ENCODE measurements at regions not wholly inside any gene's neighbourhood (a gene's known extent, or its start where the extent isn't known, plus 50 kb on each side); places are given as distances from the start of the nearest gene placed in this dataset.

GRCh38 chr6:166772518-166772917, 145.5 kb upstream of the RPS6KA2 start:
- ATAC-seq: no peak

- no peak for ATAC-seq
Measured at GRCh38 chr6:166771701-166772100, 144.7 kb upstream of the RPS6KA2 start.

- no peak for ATAC-seq
Measured at GRCh38 chr6:166770216-166771116, 143.4 kb upstream of the RPS6KA2 start.

GRCh38 chr6:166769648-166770047, 142.6 kb upstream of the RPS6KA2 start:
- no peak for ATAC-seq

- ATAC-seq: no peak
Measured at GRCh38 chr6:166768761-166769160, 141.7 kb upstream of the RPS6KA2 start.

GRCh38 chr6:166767230-166767629, 140.2 kb upstream of the RPS6KA2 start:
- ATAC-seq: no peak

- ATAC-seq: no peak
Measured at GRCh38 chr6:166766769-166767168, 139.7 kb upstream of the RPS6KA2 start.

- ATAC-seq: no peak
Measured at GRCh38 chr6:166765234-166765541, 138.1 kb upstream of the RPS6KA2 start.

GRCh38 chr6:166764473-166765233, 137.6 kb upstream of the RPS6KA2 start:
- no peak for ATAC-seq

DNA sequence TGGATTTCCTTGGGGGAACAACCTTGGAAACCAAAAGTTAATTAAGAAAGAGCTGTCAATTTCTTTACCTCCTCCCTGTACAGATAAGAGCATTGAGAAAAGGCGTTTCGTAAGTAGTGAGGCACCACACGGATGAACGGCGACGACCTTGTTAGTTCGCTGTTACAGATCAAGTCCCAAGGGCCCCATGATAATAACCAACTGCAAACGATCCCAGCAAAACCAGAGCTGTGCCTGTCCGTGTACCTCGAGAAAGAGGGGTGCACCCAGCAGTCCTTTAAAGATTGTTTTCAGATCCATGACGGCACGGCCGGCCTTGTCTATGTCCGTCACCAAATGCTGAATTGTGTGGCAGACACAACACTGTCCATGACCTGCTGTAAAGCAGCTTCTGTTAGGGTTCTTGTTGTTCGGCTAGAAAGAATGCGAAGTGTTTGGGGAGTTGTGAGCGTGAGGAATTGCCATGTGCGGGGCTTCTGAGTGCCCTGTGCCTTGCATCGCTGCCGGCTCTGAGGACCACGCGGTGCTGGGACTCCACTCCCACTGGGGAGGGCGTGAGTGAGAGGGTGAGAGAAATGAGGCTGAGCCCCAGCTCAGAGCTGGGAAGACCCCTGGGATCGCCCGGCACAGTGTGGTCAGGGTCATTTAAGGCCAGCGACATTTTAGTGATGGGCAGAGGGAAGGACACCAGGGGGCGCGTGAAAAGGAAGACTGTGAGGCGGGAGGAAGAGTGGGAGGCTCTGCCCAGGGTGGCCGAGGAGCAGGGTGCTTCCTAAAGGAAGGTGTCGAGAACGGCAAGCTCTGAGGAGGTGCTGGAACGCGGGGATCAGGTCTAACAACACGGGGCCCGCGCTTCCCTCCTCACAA, 136.8 kb upstream of the RPS6KA2 start:
- no peak for ATAC-seq

DNA sequence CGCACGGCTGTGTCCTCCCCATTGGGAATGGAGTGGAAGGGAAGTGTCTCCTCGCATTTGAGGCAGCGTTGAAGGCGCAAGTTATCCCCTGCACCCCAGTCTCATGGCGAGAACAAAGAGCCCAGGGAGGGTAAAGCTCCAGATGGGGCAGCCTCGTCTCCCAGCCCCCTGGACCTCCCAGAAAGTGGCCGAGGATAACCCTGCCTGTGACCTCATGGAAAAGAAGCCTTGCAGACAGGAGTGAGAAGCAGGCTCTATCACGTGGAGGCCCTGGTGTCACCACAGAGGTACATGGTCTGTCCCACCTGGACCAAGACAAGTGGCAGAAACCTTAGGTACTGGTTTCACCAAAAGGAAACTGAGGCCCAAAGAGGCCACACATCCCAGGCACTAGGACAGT, 134.8 kb upstream of the RPS6KA2 start:
- ATAC-seq: no peak

DNA sequence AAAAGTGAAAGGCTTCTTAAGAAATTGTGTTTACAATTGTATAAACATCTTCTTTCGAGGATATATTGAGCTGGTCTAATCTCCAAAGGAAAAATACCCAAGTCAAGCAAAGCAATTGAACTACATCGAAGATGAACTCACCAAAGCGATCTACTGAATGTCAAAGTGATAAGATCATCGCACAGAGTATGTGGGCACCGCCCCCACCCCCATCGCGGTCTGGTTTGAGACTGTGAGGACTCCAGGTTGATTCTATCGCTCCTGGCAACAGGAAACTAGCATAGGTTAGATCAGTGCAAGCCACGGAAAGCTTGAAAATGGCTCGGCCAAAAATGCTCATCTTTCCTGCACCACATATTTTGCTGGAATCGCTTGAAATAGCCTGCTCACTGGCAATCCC, 133.2 kb upstream of the RPS6KA2 start:
- ATAC-seq: no peak

DNA sequence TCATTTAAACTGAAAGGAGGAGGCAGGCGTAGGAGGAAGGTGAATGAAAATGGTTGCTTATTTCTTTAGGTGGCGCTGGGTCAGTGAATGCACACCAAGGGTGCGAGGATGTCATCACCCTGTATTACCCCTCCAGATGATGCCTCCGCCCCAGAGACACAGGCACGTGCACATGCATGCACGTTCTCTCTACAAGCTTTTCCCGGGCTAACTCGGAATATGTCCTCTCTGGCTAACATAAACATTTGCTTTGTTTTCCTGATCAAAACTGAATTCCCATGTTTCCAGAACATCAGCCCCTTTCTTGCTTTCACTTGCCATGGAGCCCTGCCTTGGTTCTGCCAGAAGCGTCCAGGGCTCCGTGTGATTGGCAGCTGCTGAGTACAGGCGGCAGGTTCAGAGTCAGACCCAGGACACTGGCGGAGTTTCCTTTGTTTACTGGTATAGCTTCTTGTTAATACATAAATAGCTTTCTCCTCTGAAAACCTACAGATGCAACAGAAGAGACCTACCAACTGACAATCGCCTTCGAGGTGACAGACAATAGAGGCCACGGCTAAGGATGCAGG, 131.2 kb upstream of the RPS6KA2 start:
- peak; percentile 15 for ATAC-seq

DNA sequence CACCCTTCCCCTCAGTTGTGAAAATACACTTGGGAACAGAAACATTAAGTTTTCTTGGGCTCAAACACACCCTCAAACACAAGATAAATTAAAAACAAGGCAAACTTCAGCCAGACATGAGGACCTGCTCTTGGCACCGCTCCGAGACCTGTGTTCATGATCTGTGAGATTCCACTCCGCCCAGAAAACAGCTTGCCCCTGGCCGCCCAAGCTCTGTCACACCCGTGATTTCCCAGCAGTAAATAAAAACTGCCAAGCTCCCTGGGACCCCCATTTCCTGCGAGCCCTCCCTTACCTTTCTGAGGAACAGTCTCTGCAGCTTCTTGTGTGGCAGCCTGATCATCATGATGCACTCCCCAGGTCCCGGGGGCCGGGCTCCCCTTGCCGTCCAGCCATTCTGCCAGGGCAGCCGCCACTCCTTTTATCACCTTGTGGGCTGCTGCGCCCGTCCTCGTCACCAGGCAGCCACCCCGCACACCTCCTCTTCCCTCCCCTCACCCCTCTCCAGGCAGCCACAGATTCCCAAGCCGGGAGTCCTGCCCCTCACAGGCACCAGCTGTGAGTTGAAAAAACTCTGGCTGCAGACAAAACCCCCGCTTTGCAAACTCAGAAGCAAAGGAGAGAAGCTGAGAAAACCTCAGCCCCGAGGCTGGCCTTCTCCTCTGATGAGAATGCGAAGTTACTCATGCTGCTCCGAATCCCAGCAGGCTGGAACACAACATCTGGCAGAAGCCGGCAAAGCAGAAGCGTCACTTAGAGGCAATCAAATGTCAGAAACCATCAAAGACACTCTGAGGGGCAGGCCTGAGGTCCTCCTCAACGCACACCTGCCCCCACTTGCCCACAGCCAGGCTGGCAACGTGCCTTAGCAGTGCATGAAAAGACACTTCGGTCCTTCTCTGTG, 130.4 kb upstream of the RPS6KA2 start:
- ATAC-seq: peak; percentile 18

GRCh38 chr6:166754218-166755030, 127.4 kb upstream of the RPS6KA2 start:
- no peak for ATAC-seq

GRCh38 chr6:166752928-166753721, 126.1 kb upstream of the RPS6KA2 start:
- ATAC-seq: no peak

DNA sequence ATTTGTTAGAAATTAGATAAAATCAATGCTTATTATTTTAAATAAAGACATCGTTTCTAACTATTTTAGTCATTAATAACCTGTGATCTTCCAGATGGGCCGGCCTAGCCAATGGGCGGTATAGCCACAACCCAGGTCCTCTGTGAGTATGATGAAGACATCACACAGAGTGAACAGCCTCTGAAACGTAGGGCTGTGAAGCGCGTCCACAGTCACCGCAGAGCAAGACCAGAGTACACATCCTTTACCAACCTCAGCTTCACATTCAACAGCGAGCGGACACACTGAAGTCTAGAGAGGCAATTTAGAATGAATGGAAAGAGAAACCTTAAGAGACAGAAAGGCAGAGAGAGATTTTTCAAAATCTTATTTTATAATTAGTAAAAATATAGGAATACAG, 125.0 kb upstream of the RPS6KA2 start:
- ATAC-seq: no peak

- ATAC-seq: peak; percentile 56
Measured at GRCh38 chr6:166751051-166751595, 124.1 kb upstream of the RPS6KA2 start.

GRCh38 chr6:166750108-166750793, 123.2 kb upstream of the RPS6KA2 start:
- peak; percentile 32 for ATAC-seq

Measured in esophagus mucosa (tissue), 1 donor.